HTR-8/SVneo (cell line): ENCODE measurements at regions not wholly inside any gene's neighbourhood (a gene's known extent, or its start where the extent isn't known, plus 50 kb on each side); places are given as distances from the start of the nearest gene placed in this dataset.

ENCODE experiments used
- DNase-seq: peaks from one replicate; pipeline ENCODE4 v3.0.0; 2011; ENCODE audit warnings: low spot score, mixed read lengths; ENCODE audit not compliant: insufficient read length
- FAIRE-seq: peaks from 2 replicates; lab custom pipeline; 2011; peaks lifted over from hg19 to GRCh38; lab: Jason Lieb, UNC

DNA sequence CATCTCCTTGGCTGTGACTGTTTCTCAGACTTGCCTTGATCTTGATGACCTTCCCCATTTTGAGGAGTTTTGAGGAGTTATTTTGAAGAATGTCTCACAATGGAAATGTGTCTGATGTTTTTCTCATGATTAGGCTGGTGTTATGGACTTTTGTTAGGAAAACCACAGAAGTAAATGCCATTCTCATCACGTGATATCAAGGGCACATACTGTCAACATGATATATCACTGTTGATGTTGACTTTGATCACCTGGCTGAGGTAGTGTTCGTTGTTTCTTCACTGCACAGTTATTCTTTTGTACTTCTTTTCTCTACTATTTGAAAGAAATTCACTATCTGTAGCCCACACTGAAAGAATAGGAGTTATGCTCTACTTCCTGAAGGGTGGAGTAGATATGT is 194.7 kb upstream of the MPHOSPH6 start:
- no peak for DNase-seq
- peak; percentile 57 for FAIRE-seq

DNA sequence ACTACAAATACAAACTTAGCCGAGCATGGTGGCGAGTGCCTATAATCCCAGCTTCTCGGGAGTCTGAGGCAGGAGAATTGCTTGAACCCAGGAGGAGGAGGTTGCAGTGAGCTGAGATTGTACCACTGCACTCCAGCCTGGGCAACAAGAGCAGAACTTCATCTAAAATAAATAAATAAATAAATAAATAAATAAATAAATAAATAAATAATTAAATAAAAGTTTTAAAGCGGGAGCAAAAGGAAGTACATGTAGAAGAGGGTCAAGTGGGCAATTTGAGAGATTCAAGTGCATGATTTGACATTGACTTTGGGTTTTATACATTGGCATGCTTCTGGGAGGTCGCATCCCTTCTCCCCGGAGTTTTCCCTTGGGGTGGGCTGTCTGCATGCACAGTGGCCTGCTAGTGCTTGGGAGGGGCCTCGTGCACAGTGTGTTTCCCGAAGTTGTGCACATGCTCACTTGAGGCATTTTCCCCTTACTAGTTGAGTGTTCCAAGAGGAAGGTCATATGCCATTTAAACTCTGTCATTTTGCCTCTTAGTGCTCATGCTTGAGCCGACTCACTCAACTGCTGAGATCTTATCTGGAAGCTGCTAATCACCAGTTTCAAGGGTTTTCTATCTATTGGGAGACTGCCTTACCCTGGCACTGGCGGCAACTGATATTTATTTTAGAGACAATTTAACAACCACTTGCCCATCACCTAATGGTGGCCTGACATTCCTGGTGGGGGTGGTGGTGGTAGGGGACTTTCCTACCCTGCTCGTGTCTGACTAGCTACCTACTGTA is 193.2 kb upstream of the MPHOSPH6 start:
- DNase-seq (no peak), FAIRE-seq (no peak)

DNA sequence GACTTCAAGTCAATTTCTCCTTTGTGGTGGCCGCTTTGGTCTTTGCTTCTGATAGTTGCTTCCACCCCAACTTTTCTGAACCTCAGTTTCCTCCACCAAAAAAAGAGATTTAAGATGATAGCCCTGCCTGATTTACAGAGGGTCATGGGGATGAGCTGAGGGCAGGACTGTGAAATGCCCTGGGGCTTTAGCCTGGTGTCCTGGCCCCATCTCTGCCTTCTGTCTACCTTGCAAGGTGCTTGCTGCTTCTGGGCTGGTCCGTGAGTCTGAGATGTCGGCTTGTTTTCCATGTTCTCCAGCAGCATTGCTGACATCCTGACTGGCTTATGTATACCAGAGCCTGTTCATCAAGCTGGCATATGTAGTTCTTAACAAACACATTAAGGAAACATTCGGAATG is 191.9 kb upstream of the MPHOSPH6 start:
- FAIRE-seq, result no peak
- DNase-seq, result no peak

DNA sequence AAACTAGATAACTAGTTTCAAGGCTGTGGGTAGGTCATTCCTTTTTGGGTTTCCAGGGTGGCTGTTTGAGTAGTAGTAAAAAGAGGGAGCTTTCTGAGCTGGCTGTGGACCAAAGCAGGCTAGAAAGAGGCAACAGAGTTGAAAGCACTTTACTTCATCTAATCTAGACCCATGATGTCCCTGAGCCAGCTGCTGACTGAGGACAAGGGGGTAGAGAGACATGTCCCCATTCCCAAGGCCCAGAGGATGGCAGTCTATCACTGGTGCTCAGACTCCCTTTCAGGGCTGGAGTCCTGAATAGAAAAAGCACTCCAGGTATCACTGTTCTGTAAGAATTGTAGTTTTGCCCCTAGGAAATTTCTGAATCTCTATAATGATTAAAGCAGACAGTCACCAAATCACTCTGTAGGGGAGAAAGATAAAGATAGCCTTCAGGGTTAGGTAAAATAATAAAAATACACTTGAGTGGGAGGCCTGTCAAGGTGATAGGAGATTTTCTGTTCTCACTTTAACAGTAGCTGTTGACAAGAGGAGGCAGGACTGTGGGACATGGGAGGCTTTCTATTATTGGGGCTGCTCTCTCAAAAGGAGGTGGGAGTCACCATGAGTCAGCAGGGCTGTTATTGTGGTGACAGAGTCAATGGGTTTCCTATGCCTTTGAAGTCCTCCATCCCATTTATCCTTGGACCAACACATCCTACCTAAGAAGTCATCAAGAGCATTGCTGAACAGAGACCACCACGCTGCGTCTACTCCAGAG is 190.2 kb upstream of the MPHOSPH6 start:
- FAIRE-seq (no peak), DNase-seq (no peak)

DNA sequence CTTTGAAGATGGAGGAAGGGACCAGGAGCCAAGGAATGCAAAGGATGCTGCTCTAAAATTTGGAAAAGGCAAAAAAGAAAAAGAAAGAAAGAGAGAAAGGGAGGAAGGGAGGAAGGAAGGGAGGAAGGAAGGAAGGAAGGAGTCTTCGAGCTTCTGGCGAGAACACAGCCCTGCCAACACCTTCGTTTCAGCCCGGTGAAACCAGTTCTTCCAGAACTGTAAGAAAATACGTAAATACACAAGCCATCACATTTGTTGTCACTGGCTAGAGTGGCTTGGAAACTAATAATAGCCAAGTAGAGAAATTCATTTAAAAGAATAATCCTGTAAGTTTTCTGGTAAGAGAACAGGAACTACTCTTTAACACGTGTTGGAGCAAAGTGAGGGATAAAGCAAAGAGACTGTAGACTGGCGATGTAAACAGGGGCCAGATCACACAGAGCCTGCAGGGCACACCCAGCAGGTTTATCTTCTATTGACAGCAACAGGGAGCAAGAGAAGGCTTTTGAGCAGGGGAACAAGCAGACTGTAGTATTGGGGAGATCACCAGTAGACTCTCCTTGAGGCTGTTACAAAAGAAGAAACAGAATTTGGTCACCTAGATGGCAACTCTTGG is 188.7 kb upstream of the MPHOSPH6 start:
- FAIRE-seq (no peak), DNase-seq (no peak)

DNA sequence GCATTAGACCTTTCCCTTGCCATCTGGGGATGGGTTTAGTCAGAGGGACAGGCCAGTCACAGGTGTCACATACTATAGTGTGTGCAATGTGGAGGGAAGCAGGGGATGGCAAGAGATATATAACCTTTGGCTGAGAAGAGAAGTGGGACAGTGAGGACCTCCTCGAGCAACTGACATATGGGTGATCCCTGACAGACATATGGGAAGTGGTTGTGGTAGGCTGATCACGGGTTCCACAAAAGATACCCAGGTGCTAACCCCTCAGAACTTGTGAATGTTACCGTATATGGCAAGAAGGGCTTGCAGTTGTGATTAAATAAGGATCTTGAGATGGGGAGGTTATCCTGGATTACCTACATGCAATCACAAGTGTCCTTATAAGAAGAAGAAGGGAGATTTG is 188.1 kb upstream of the MPHOSPH6 start:
- FAIRE-seq (no peak), DNase-seq (no peak)

DNA sequence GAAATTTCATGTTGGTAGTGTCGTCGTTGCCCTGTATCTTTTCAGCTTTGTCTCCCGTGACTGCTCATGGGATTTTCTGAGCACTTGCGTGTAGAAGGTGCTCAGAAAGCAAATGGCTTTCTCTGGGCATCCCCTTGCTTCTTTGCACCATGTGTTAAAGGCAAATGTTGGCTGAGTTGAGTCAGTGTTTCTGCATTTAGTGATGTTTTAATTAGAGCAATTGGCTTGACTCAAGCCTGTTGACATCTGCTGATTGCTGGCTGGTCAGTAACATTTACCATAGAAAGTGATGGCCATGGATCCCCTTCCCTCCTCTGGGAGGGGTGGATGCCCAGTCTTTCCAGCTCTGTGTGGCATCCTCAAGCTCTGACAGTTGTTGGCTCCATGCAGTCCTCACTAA is 187.2 kb upstream of the MPHOSPH6 start:
- DNase-seq (no peak), FAIRE-seq (no peak)

- FAIRE-seq, result no peak
- no peak for DNase-seq
Measured at GRCh38 chr16:82350560-82350959, 180.5 kb upstream of the MPHOSPH6 start.

- DNase-seq, result no peak
- FAIRE-seq, result no peak
Measured at GRCh38 chr16:82345318-82345717, 175.3 kb upstream of the MPHOSPH6 start.

DNA sequence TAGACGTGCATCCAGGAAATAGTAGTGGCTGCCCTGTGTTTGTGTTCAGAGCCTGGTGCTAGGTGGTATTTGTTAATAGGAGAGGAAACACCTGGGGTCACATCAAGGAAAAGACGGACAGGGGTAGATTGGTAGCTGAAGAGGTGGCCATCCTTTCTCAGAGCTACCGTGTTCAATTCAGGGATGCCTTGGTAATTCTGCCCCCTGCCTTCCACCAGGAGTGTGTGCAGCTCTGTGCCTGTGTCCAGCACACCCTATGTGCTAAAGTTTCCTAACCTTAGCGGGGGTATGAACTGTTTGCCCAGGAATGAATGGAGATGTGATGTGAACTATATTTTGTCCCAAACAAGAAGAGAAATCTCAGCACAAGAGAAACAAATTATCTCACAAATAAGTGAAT is 174.1 kb upstream of the MPHOSPH6 start:
- no peak for DNase-seq
- FAIRE-seq, result no peak

DNA sequence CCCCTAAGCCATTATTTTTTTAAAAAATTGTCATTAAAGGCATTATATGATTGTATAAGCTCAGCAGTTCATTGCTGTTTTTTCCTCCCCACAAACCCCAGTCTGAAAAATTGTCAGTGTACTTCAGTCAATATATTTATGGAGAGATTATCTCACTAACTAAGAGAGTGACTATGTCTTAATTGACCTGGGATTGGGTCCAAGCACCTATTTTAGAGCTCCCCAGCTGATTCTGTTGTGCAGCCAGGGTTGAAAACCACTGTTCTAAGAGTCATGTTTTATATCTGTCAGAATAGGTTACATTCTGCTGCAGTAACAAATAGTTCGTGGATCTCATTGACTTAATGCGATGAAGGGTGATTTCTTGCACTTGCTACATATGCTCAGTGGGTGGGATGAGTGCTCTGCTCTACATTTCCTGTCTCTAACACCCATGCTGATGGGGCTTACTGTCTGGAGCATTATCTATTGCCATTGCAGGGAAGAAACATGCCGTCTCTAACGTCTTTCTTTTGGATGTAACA is 171.2 kb upstream of the MPHOSPH6 start:
- DNase-seq, result no peak
- FAIRE-seq, result no peak

DNA sequence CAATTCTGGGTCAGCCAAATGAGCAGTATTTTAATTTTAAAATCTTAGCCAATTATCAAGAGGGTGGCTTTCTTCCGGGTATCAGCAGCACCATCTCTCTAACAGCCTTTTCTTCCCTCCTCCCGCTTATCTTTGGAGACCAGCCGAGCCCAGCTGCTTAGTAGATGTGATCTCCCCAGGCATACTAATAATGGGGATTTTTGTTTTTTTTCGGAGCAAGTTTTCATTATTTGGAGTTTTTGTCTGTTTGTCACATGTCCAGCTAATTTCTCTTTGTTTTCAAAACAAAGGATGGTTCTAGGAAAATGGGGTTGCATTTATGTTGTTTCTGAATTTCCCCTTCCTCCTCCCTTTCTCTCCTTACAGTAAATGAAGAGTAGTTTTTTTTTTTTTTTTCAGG is 170.5 kb upstream of the MPHOSPH6 start:
- no peak for DNase-seq
- no peak for FAIRE-seq

DNA sequence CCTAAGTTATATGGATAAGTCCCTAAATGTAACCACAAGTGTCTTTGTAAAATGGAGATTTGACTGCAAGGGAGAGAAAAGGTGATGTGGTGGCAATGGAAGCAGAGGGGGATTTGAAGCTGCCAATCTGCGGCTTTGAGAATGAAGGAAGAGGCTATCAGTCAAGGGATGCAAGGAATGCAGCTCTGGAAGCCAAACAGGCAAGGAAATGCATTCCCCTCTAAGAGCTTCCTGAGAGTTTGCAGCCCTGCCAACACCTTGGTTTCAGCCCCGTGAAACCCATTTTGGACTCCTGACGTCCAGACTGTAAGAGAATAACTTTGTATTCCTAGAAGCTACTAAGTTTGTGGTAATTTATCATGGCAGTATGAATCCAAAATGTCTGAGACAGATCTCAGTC is 167.3 kb upstream of the MPHOSPH6 start:
- FAIRE-seq (no peak), DNase-seq (no peak)

DNA sequence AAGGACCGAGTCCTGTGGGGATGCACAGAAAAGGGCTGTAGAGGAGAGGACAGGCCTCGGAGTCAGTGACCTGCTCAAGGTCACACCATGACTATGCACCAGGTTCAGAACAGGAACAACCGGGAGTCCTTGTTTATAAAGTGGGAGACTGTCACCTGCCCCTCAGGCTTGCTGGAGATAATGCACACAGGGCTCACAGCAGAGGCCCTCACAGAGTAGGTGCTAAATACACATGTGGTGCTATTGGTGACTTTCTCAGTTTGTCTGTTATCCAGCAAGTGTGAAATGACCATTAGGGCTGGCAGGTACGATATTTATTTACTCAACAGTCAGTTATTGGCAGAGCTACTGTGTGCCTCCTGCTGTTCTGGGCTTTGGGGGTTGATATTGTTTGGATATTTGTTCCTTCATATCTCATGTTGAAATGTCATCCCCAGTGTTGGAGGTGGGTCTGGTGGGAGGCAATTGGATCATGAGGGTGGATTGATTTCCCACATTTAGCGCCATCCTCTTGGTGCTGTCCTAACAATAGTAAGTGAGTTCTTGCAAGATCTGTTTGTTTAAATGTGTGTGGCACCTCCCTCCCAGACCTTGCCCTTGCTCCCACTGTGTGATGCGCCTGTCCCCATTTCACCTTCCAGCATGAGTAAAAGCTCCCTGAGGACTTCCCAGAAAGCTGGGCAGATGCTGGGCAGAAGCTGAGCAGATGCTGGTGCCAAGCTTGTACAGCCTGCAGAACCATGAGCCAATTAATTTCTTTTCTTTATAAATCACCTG is 162.1 kb upstream of the MPHOSPH6 start:
- DNase-seq (no peak), FAIRE-seq (no peak)

DNA sequence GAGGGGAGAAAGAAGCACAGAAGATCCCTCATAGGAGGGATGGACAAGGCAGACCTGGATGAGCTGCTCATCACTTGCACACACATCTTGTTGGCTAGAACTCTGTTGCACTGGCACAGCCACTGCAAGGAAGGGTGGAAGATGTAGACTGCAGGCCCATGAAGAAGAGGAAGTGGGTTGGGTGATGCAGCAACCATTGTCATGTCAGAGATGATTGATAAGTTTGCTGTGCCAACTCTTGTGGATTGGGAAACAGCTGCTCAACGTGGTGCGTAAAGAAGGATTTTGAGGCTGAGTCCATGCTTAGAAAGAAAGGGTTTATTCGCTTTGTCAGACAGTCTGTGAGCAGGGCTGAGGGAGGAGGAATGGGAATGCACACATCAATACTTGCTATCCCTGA is 161.4 kb upstream of the MPHOSPH6 start:
- FAIRE-seq (peak; percentile 28), DNase-seq (no peak)

DNA sequence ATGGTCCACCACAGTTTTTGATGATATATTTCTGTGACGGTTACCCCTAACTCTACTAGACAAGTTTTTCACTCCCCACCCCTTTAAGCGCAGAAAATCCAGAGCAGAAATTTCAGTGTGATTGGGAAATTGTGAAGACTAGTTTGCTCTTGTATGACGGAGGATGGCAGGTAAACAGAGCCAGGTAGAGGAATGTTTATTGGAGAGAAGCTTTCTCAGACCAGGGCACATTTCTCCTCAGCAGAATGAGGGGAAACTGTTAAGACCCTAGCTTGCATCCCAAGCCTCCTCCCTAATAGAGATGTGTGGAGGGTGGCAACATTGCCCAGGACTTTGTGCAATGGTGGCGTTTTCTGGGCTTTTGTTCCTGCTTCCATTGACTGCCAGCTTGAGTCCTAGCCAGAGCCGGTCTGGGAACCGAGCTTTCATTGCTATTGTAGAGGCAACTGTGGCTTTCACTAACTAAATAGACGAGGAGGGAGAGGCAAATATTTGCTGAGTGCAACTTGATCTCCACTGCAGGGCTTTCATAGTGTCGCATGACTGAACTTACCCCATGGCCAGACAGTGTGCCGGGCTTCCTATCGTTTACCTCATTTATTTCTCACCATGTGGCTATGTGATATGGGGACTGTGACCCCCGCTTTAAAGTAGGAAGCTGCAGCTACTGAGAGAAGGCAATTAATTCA is 159.6 kb upstream of the MPHOSPH6 start:
- DNase-seq (no peak), FAIRE-seq (no peak)

DNA sequence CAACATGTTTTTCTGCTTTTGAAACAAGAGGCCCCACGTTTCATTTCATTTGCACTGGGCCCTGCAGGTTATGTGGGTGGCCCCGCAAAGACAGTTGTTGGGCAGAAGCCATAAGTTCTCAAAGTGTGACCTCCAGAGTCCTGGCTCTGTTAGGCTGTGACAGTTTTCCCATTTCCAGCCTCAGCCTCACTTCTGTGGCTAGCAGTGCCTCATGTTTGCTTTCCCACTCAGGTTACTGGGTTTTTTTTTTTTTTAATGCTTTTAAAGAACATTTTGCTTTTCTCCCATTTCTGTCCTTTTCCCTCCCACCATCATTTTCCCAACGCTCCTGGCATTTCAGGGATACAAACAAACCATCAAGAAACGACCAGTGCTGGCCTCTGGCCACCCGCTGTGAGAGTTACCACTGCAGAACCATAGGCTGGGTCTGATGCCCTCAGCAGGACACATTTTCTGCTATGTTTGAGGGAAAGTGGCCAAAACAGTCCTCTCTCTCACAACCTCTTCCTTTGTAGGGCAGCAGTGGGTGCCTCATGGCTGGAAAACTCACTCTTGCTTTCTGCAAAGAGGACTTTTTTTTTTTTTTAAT is 159.0 kb upstream of the MPHOSPH6 start:
- FAIRE-seq (no peak), DNase-seq (no peak)

DNA sequence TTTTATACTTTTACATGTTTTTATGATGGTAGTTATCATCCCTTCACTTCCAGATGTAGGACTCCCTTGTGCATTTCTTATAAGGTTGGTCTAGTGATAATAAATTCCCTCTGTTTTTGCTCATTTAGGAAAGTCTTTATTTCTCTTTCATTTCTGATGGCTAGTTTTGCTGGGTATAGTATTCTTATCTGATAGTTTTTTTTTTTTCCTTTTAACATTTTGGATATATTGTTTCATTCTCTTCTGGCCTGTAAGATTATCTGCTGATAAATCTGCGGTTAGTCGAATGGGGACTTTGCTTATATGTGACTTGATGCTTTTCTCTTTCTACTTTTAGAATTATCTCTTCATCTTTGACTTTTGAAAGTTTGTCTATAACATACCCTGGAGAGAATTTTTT is 153.1 kb upstream of the MPHOSPH6 start:
- DNase-seq (no peak), FAIRE-seq (no peak)

- no peak for DNase-seq
- no peak for FAIRE-seq
Measured at GRCh38 chr16:82322177-82322576, 152.2 kb upstream of the MPHOSPH6 start.
